HFF-Myc (cell line): ENCODE measurements at regions not wholly inside any gene's neighbourhood (a gene's known extent, or its start where the extent isn't known, plus 50 kb on each side); places are given as distances from the start of the nearest gene placed in this dataset.

Experiments
- DNase-seq: peaks from one replicate; pipeline ENCODE4 v3.0.0-alpha.2; 2011; ENCODE audit warnings: low read depth; ENCODE audit errors: extremely low read depth
- H3K4me3 ChIP-seq: replicated peaks from 2 replicates; pipeline ENCODE4 v1.5.1; 2011; ENCODE audit warnings: low read depth, mild to moderate bottlenecking, control low read depth, low read length
- CTCF ChIP-seq: IDR thresholded peaks from 2 replicates; pipeline ENCODE4 v1.5.1; 2012; ENCODE audit warnings: mild to moderate bottlenecking, low read depth, low read length, control low read depth; ENCODE audit errors: missing control alignments

- no peak for TF ChIP-seq CTCF
- H3K4me3 ChIP-seq = no peak overlapping the region
- peak; percentile 78 for DNase-seq
Measured at GRCh38 chr12:88325076-88325815, 183.1 kb downstream of the TMTC3 start.

- no peak for DNase-seq
- no peak overlapping the region for H3K4me3 ChIP-seq
- TF ChIP-seq CTCF = no peak
Measured at GRCh38 chr12:88325816-88326189, 183.7 kb downstream of the TMTC3 start.

DNA sequence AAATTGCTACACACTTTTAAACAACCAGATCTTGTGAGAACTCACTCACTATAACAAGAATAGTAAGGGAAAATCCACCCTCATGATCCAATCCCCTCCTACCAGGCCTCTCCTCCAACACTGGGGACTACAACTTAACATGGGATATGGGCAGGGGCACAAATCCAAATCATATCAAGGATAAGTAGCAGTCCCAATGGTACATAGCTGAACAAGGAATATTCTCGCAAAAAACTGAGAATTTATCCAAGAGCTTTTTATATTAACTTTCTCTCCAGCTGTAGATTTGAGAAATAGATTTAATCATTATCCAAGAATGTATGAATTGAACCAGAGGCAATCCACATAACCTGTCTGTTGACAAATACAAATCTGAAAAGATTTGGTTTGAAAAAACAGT lies 185.2 kb downstream of the TMTC3 start:
- no peak for TF ChIP-seq CTCF
- no peak for DNase-seq
- H3K4me3 ChIP-seq = no peak overlapping the region

- no peak for DNase-seq
- TF ChIP-seq CTCF = no peak
- H3K4me3 ChIP-seq = no peak overlapping the region
Measured at GRCh38 chr12:88328090-88328489, 186.0 kb downstream of the TMTC3 start.

DNA sequence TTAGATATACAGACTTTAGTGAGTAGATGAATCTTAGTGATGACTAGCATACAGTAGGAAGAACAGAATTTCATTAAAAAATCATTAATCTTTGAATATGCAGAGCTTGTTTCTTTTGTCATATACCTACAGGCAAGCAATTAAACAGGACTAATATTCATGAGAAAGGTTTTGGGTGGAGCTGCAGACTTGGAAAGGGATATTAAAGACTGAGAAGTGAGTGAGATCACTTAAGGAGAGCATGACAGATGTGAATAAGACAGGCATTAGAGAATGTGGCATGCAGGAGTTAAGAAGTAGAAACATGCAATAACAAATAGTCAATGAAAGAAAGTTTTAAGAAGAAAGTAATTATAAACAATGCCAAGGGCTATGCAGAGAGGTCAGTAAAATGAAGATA lies 187.7 kb downstream of the TMTC3 start:
- TF ChIP-seq CTCF = no peak
- DNase-seq = no peak
- H3K4me3 ChIP-seq = no peak overlapping the region

DNA sequence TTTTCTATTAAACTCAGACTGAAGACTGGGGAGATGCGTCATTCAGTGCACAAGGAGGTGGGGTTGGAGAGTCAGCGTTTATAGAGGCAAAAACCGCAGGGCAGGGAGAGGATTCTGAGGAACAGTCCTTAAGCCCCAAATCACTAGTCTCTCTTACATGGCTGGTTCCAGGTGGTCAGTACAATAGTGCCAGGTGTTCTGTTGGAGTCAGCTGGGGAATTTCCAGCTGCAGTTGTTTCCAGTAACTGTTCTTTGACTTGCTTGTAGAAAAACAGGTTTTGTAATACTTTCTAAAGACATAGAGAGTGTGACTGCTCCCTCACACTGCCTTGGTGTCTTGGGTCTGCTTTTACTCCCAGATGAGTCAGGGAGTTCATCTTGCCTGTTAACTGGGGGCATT lies 192.2 kb downstream of the TMTC3 start:
- no peak for DNase-seq
- H3K4me3 ChIP-seq = no peak overlapping the region
- no peak for TF ChIP-seq CTCF
